GM18861 (cell line): ENCODE measurements at regions not wholly inside any gene's neighbourhood (a gene's known extent, or its start where the extent isn't known, plus 50 kb on each side); places are given as distances from the start of the nearest gene placed in this dataset.

Source experiments
- ATAC-seq: cut with Tn5 transposase; IDR thresholded peaks from one replicate; pipeline ENCODE4 v1.9.1; 2021; ENCODE audit not compliant: unreplicated experiment

DNA sequence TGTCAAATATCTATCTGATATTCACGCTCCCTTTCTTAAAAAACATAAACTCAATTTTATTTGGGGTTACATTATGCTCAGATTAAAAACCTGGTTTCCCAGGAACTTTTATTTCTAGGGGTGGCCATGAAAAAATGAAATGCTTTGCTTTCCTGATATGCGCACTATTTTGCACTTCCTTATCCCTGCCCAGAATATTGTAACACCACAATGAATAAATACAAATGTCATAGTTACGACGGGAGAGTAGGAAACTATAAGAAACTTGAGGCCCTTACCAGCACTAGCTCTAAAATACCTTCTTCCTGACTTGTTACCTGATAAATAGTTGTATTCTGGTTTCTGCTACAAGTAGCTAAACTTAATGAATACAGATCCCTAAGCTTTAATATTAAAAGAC lies 475.6 kb upstream of the CWC22 start:
- no peak for ATAC-seq

DNA sequence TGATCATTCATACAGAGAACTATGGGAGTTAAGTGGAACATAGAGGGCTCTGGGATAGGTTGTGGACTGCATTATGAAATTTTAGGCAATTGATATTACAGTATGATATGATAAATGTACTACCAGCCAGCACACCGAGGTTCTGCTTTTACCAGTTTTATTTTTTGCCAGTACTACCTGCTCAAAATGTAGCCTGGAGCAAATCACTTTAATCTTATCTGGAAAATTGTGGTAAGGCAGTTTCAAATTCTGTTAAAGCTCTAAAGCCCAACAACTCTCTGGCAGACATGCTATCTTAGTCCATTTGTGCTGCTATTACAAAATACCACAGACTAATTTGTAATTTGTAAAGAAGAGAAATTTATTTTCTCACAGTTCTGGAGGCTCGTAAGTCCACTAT lies 474.9 kb upstream of the CWC22 start:
- no peak for ATAC-seq

DNA sequence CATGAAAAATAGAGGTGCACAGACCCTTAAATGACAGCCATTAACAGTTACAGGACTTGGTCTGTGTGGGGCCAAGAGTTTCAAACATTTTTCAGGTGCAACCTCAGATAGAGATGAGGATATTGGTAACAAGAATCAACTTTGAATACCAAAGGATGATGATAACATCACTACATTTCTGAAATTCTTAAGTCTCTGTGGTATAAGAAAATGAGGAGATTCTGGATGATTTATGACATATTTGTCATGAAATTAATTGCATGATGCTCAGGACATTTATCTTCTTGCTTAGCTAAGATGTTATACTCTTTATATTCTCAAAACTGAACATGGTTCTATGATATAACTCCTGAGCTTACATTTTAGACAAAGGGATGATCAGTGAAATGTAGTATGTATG lies 471.8 kb upstream of the CWC22 start:
- ATAC-seq = no peak

DNA sequence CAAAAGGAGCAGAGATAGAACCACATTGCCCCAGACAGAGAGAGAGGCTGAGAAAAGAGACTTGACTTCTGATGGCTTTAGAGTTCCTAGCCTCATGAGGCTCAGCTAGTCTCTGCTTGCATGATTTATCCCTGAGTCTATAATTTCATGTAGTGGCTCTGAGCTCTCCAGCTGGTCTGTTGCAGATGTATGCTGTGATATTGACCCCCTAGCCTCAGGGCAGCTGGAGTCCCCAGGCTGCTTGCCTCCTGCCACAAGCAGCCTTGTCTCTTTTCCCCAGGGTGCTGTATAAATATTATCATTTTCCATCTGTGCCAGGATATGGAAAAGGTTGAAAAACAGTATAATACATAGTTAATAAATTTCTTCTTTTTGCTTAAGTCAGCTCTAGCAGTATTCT lies 467.6 kb upstream of the CWC22 start:
- ATAC-seq = no peak

DNA sequence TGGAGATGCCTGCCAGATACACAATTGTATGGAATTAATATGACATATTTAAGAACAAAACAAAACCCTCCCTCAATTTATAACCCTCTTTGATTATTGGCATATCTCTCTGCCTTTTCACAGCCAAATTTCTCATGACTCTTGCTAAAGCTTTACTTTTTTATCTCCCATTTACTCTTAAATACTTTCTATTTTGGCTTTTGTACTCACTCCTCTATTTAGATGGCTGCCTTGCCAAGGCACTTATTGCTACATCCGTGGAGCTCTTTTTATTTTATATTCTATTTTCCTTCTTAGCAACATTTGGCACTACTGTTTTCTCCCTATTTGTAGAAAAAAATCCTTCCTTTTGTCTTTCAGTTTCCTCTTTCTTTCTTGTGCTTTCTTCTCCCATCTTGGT lies 466.4 kb upstream of the CWC22 start:
- no peak for ATAC-seq

DNA sequence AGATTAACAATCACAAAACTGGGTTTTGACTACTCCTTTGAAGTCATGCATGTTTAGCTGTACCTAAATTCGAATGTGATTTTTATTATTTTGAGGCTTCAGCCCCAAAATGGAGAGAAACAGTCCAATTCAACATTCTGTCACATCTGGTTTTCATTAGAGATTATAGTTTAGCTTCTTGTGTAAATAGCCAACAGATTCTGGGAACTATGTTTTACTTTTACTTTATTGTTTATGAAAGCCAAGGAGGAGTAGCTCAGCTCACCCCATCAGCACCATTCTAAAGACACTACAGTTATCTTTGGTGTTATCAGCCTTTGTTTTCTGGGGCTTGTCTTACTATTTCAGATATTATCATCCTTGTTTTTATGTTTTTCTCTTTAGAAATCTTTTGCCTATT lies 465.0 kb upstream of the CWC22 start:
- no peak for ATAC-seq

DNA sequence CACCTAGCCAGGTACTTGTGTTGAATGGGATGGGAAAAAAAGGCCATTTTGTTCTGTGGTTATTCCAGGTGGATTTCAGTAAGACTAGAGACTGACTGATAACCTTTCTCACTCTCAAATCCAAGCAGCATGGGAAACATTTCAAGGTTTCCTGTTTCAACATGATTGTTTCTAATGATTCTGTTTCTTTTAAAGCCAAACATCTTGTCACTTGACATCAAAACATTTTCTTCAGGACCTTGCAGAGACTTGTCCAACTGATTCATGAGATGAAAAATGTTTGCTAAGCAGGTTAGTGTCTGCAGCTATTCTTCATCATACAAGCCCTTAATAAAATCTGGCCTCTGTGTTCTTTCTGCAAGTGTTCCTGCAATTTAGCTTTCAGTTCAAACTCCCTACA lies 456.5 kb upstream of the CWC22 start:
- no peak for ATAC-seq

DNA sequence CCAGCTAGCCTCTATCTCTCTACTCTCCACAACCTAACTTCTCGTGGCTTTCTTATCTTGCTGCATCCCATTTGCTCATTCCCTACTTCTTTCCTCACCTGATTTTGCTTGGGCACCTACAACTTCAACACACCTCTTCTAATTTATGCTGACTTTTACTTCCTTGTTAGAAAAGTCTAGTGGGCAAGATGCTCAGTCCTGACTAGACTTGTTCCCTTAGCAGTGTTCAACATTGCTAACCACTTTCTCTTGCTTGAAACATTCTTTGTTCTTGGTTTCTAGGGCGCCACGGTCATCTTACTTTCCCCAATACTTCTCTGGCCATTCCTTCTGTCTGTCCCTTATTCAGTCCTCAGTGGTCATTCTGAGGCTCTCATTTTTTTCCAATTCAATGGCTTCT lies 454.7 kb upstream of the CWC22 start:
- no peak for ATAC-seq

DNA sequence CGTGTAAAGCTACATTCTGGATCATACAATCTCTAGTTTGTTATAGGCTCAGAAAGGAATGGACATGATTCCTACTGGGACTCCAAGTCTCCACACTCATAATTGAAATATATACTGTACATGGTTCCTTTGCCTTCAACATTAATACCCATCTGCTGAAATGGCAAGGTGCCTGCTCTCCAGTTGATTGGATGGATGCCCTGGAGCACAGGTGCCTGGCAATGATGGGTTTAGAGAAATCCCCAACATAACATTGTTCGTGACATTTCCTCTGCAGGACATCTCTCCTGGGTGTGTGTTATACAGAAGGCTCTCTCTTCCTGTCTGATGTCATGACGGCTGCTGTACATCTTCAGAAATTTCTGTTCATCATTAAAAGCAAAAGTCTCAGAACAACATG lies 449.7 kb upstream of the CWC22 start:
- ATAC-seq = no peak

DNA sequence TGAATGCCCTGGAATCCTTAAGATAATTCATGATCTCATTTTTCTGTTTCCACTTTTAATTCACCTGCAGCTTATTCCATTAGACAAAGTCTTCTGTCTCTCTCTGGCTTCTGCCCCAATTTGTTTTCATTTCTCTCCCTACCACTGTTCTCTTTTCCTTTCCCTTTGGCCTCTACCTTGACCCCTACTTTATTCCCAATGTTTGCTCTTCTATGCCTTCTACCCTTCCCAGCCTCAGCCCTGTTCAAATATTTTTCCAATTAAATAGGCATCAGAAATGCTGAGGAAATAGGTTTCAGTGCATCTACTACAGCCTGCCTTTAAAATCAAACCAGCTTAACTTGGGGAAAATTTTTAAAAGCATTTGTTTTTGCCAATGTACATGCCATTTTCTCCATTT lies 443.7 kb upstream of the CWC22 start:
- ATAC-seq = no peak

DNA sequence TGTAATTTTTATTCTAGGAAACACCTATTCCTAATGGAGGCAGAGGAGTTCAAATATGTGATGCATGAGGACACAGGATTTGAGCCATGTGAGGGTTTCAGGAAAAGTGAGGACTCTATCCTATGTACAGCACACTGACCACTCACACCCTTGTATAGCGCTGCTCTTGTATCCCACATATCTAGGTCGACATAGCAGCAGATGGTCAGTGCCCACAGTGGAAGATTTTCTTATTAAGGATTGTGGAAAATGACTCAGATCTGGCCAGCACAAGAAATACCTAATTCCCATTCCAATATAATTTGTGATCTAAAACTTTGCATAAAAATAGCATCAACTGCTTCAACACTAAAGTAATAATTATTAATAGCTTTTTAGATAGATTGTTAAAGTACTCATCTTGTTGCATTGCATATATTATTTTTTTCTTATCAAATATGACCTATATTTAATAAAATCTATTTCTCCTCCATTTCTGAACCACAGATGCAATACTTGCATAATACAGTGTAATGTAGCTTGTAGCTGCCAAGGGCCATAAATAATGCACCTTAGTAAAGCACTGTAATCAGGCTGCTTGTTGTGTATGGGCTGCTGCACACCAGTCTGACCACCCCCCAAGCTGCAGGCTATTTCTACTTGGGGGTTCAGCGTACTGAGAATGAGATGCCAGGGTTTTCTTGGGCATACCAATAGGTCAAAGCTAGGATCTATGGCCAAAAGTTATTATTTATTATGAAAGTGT lies 442.2 kb upstream of the CWC22 start:
- no peak for ATAC-seq

DNA sequence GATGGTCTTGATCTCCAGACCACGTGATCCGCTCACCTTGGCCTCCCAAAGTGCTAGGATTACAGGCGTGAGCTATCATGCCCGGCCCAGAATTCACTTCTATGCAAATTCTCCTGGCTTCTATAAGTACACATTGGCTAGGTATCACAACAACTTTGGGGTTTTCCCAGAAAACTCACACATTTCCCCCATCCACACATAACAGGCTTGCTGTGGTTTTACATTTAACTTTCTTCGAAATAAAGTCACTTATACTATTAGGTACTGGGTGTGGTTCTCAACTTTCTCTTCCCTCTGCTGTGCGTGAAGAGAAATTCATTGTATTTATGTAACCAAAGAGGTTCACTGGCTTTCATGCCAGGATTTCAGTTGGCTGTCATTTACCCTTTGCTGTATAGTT lies 439.4 kb upstream of the CWC22 start:
- ATAC-seq = no peak

DNA sequence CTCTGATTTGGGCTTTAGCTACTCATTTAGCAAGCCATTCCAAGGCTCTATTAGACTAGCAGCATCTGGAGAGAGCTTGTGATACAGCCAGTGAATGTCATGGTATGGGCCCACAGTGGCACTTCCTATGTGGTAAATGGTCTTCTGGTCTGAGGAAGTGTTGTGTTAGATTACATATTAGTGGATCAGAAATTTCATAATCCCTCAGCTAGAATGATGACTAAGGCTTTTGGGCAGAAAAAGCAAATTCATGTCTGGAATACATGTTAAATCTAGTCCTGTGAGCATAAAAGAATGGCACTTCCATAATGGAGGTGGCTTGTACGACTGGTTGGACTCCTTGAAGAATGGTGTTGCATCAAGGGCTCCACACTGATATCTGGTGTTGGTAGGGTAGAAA lies 436.8 kb upstream of the CWC22 start:
- no peak for ATAC-seq

DNA sequence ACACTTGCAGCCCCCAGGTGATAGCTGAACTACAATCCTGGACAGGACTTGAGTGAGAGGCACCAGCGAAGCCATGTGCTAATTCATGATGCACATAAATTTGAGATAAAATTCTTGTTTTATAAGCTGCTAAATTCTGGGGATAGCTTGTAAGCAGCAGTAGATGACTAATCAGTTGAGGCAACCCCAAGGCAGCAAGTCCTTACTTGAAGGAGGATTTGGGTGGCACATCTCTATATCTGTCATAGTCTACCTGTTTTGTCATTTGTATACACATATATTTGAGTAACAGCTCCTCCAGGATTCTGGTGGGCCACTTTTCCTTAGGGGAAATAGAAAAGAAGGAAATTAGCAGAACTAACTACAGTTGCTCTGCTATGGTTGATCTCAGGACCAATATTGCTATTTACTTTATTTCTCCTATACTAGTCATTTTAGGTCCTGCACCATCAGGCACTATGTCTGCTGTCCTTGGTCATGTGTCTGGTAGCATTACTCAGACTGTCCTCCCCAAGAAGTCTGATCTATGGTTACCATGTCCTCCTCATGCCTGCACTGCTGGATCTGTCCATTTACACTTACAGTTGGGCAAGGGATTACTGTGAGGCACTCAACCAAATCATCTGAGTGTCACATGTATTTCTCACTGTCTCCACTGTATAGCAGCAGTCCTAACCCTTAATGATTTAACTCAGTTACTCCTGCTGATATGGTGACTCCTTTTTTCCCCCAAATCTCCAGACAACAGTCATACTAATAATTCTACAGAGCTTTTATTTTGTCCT lies 436.0 kb upstream of the CWC22 start:
- no peak for ATAC-seq

DNA sequence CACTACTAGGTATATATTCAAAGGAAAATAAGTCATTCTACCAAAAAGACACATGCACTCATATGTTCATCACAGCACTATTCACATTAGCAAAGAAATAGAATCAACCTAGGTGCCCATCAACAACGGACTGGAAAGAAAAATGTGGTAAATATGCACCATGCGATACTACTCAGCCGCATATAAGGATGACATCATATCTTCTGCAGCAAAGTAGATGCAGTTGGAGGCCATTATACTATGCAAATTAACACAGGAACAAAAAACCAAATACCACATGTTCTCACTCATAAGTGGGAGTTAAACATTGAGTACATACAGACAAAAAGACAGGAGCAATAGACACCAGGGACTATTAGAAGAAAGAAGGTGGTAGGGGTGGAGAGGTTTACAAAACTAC lies 412.1 kb upstream of the CWC22 start:
- ATAC-seq = no peak

DNA sequence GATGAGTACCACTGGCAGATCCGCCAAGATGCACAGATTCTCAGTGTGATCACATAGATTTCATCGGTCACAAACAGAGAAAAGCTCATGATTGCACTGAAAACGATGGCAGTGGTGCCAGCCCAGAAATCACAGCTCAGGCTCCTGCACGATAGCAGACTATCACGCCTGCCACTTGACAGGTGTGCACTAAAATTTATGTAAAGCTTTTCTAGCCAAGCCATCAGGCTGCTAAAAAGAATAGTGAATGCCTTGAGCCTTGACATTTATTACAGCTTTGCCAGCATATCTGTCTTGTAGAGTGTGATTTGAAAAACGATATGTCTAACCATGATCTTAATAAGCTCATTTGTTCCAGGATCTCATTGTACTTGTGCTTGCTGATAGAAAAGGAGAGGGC lies 409.5 kb upstream of the CWC22 start:
- ATAC-seq = no peak

DNA sequence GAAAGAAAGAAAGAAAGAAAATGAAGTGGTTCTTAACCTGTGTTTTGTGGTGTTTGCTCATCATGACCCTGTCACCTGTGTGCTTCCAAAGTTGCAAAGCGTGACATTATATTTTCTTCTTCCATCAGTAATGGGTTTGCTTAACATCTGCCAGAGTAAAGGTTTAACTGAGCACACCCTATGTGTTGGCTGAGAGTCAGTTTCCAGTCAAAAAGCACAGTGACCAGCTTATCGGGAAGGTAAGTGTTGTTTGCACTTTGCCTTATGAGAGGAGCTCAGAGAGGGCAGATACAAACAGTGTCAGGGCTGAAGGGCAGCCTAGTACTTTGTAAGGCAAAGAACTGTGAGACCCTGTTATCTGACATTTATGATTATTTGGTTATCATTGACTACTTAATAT lies 406.2 kb upstream of the CWC22 start:
- no peak for ATAC-seq

DNA sequence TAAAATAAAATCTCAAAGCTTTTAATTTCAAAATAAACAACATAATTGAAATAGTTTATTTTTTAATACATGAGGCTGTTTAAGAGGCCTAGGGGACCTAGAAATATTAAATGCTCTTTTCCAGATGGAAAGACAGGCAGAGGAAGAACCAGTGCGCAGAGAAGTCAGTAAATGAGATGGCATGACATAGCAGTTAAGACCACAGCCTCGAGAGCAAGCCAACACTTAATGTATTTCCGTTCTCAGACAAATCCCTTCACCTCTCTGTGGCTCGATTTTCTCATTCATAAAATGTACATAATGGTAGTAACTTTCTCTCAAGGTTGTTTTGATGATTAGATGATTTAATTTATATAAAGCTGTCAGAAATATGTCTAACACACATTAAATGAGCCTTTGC lies 405.1 kb upstream of the CWC22 start:
- ATAC-seq = peak; percentile 54

DNA sequence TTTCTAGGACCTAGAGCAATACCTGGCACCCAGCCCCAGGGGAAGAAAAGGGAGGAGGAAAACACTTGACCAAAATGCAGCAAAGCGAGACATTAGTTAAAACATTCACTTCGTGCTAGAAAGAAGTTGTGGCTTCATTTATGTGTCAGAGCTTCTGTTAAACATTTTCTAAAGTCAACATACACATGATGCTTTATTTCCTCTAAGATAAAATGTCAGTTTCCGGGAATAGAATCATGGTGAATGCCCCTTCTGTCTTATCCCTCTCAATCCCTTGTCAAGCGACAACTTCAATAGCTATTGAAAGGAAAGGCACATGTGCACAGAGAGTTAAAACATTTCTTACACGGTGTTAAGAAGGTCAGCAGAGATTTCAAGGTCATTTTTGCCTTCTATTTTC lies 404.6 kb upstream of the CWC22 start:
- ATAC-seq = peak; percentile 91

DNA sequence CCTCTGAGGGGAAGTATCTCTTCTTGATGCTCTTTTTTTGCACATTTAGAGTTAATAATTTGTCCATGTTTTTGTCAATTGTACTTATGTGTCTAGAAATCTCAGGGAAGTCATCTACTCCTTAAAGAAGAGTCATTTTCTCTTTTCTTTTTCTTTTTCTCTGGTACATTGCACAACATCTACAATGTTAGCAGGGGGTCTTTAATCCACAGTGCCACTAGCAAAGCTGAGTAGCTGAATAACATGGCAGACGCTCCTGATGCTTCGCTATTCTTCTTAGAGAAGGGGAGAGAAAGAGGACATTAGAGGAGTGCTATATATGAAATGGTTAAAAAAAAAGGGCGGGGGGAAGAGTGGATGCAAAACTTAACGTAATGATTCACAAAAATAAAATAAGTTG lies 399.6 kb upstream of the CWC22 start:
- ATAC-seq = no peak

DNA sequence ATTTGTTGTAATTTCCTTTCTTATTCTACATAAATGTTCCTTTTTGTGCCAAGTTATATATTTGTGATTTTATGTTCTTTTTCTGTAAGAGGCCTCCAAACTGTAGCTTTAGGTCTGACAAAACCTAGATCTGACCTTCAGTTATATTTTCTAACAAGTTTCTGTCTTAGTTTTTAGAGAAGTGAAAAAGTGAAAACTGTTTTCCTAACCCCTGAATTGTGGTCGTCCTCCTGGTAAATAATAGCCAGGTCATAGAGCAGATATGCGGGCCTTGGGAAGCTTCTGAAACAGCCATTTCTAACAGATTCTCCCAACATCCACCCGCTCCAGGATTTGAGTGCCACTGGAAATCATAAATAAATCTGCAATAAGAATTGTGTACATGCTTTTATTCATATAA lies 398.4 kb upstream of the CWC22 start:
- ATAC-seq = peak; percentile 68

DNA sequence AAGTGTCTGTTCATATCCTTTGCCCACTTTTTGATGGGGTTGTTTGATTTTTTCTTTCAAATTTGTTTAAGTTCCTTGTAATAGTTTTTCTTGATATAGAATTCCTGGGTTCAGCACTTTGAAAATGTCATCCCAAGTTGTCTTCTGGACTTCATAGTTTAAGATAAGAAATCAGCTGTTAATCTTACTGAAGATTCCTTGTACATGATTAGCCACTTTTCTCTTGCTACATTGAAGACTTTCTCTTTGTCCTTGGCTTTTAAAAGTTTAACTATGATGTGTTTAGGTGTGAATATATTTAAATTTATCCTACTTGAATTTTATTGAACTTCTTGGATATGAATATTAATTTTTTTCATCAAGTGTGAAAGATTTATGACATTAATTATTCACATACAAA lies 387.2 kb upstream of the CWC22 start:
- no peak for ATAC-seq
